ENCODE measurements at regions not wholly inside any gene's neighbourhood (a gene's known extent, or its start where the extent isn't known, plus 50 kb on each side); places are given as distances from the start of the nearest gene placed in this dataset.

DNA sequence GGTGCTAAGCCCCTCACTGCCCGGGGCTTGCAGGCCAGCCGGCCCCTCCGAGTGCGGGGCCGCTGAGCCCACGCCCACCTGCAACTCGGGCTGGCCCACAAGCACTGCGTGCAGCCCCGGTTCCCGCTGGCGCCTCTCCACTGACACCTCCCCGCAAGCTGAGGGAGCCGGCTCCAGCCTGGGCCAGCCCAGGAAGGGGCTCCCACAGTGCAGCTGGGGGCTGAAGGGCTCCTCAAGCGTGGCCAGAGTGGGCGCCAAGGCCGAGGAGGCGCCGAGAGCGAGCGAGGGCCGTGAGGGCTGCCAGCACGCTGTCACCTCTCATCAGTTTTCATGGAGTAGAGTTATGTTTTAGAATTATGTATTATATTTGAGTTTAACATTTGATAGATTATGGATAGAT, 176.5 kb upstream of the FAM78B start:
- Histone ChIP-seq H3K9me3 (ENCODE audit: low read depth, low read length) (peaks cover 4% of the 10 kb centered on the region), H3K27me3 (ENCODE audit: insufficient read depth, low read length) (no peaks in the 10 kb centered on the region), H3K4me1 (ENCODE audit: insufficient read depth, low read length) (no peaks in the 10 kb centered on the region), H3K4me3 (ENCODE audit: low read length) (no peak overlapping the region)

DNA sequence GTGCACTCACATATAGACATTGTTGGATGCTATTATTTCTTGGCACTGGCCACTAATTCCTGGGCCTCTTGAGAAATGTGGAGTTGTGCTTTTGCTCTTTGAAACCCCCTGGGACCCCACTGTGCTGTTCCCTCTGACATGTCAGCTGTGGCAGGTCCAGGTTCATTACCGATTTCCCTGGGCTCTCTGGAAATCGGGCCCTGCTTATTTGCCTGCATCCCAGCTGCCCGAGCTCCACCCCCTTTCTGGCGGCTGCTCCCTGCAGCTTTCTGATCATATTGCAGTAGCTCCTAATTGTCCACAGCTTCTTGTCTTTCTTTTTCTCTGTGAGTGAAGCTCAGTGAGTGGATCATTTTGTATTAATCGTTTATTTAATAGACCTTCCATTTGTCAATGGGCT, 183.7 kb upstream of the FAM78B start:
- Histone ChIP-seq H3K9me3 (ENCODE audit: low read depth, low read length) (peaks cover 4% of the 10 kb centered on the region), H3K27me3 (ENCODE audit: insufficient read depth, low read length) (no peaks in the 10 kb centered on the region), H3K4me3 (ENCODE audit: low read length) (no peak overlapping the region), H3K4me1 (ENCODE audit: insufficient read depth, low read length) (no peaks in the 10 kb centered on the region)

DNA sequence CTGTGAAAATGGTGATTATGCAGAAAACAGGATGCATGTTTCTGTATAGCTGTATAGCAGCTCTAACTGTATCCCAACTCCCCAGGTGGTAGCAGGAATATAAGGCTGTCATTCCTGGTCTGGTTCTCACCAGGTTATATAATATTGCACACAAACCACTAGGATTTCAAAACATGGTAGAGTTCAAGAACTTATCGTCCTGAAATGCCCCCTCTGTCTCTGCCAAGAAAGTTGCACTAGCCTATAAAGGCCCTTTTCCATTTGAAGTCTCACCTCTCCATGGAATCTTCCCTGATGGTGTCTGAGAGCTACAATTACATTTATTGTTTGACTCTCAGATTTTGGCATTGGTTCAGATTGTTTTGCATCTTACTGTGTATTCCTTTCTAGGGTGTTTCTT, 184.9 kb upstream of the FAM78B start:
- H3K4me1 ChIP-seq (ENCODE audit: insufficient read depth, low read length): no peaks in the 10 kb centered on the region
- H3K27me3 ChIP-seq (ENCODE audit: insufficient read depth, low read length): no peaks in the 10 kb centered on the region
- peaks cover 4% of the 10 kb centered on the region for H3K9me3 ChIP-seq (ENCODE audit: low read depth, low read length)
- H3K4me3 ChIP-seq (ENCODE audit: low read length): no peak overlapping the region

DNA sequence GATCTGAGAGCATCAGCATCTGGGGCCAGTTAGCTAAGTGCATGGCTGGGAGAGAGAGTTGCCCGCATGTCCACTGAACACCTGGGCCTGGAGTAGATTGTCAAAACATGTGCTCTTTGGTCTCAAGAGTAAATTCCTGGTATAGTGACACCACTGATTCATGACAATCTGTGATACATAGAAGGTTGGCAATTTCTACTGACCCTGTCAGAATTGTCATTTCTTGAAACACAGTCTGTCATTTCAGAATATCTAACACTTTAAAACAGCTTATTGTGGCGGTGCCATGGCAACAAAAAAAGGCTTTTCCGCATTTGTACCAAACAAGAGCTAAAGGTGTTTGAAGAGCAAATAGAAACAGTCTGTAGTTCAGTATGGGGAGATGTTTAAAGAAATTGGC, 186.4 kb upstream of the FAM78B start:
- no peaks in the 10 kb centered on the region for H3K9me3 ChIP-seq (ENCODE audit: low read depth, low read length)
- H3K4me3 ChIP-seq (ENCODE audit: low read length): no peak overlapping the region
- H3K4me1 ChIP-seq (ENCODE audit: insufficient read depth, low read length): no peaks in the 10 kb centered on the region

DNA sequence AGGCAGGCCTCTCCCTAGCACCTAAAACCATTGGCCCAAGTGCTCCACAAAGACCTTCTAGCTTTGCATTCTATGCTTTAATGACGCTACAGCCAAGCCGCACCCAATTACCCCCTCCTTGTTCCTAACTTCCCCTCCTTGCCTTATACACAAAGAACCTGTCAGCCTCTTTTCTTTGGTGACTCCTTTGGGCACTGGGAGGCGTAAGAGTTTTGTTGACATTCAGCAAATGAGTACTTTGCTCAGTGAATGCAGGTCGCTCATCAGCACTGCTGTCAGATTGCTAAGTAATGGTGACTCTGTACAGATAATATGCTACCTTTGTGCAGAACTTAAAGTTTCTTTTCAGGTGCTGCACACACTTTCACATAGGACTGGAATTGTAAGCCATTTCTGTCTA, 187.6 kb upstream of the FAM78B start:
- H3K4me3 ChIP-seq (ENCODE audit: low read length): no peak overlapping the region
- no peaks in the 10 kb centered on the region for H3K9me3 ChIP-seq (ENCODE audit: low read depth, low read length)
- no peaks in the 10 kb centered on the region for H3K4me1 ChIP-seq (ENCODE audit: insufficient read depth, low read length)
- H3K27me3 ChIP-seq (ENCODE audit: insufficient read depth, low read length): no peaks in the 10 kb centered on the region

More for the DNA sequence above, 186.4 kb upstream of the FAM78B start:
- no peaks in the 10 kb centered on the region for H3K27me3 ChIP-seq (ENCODE audit: insufficient read depth, low read length)

DNA sequence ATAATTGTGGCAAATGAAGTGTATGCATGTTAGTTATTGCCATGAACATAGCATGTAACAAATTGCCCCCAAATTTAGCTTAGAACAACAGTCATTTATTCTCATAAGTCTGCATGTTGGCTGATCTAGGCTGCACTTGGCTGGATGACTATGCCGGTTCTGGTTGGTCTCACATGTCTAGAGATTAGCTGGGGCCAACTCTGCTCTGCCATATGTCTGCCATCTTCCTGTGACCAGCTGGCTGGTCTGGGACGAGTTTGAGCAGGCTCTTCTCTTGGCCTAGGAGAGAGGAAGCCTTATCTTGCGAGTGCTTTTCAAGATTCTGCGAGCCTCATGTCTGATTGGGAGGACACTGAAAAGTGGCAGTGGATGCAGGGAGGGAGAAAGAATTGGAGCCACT, 198.3 kb upstream of the FAM78B start:
- no peaks in the 10 kb centered on the region for H3K9me3 ChIP-seq (ENCODE audit: low read depth, low read length)
- H3K4me3 ChIP-seq (ENCODE audit: low read length): no peak overlapping the region
- H3K27me3 ChIP-seq (ENCODE audit: insufficient read depth, low read length): no peaks in the 10 kb centered on the region
- no peaks in the 10 kb centered on the region for H3K4me1 ChIP-seq (ENCODE audit: insufficient read depth, low read length)

DNA sequence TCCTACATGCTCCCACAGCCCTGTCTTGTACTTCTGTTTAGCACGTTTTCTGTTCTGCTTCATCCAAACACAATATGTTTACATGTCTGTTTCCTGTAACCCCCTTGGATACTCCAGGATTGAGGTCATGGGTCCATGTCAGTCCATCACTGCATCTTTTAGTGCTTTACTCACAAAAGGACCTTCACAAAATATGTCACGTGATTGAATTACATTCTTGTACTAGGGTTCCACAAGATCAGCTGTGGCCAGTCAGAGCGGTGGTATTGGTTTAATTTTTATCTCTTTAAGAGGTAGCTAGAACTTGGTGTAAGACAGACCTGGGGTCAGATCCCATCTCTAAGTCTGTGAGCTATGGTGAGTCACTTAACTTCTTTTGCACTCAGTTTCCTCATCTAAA, 201.2 kb upstream of the FAM78B start:
- Histone ChIP-seq H3K27me3 (ENCODE audit: insufficient read depth, low read length) (no peaks in the 10 kb centered on the region), H3K9me3 (ENCODE audit: low read depth, low read length) (no peaks in the 10 kb centered on the region), H3K4me1 (ENCODE audit: insufficient read depth, low read length) (no peaks in the 10 kb centered on the region)

DNA sequence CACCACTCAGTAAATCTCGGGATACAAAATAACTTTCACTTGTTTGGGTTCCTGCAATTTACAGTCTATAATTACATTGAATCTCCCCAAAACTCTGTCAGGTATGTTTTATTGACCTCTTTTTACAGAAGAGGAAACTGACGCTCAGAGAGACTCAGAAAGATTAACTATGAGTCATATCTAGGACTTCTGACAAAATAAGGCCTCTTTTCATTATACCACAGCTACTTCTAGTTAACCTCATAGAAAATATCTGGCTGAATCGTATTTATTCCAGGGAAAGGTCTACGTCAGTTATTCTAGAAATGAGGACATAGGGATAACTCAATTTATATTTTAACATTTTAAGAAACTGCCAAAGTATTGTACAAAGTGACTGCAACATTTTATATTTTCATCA, 211.1 kb upstream of the FAM78B start:
- H3K4me3 ChIP-seq (ENCODE audit: low read length): no peak overlapping the region

More for the DNA sequence above, 201.2 kb upstream of the FAM78B start:
- H3K4me3 ChIP-seq (ENCODE audit: low read length): no peak overlapping the region

DNA sequence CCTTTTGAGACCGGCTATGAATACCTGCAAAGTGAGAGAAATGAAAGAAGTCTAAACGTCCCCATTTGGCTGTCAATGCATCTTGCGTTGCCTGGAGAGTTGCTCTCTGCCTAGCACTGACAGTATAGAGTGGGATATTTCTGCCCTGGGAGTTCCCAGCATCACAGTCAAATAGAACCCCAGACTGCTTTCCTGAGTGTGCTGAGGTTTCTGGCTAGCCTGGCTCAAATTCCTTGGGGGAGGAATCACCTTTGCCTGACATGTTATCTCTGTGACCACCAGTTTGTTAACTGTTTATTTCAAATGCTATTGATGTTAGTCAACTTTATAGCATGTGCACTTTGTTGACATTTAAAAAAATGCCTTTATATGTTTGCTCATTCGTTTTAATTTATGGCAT, 212.0 kb upstream of the FAM78B start:
- Histone ChIP-seq H3K9me3 (ENCODE audit: low read depth, low read length) (no peaks in the 10 kb centered on the region), H3K4me3 (ENCODE audit: low read length) (no peak overlapping the region), H3K27me3 (ENCODE audit: insufficient read depth, low read length) (no peaks in the 10 kb centered on the region), H3K4me1 (ENCODE audit: insufficient read depth, low read length) (no peaks in the 10 kb centered on the region)

More for the DNA sequence above, 211.1 kb upstream of the FAM78B start:
- Histone ChIP-seq H3K4me1 (ENCODE audit: insufficient read depth, low read length) (no peaks in the 10 kb centered on the region), H3K27me3 (ENCODE audit: insufficient read depth, low read length) (no peaks in the 10 kb centered on the region), H3K9me3 (ENCODE audit: low read depth, low read length) (no peaks in the 10 kb centered on the region)

DNA sequence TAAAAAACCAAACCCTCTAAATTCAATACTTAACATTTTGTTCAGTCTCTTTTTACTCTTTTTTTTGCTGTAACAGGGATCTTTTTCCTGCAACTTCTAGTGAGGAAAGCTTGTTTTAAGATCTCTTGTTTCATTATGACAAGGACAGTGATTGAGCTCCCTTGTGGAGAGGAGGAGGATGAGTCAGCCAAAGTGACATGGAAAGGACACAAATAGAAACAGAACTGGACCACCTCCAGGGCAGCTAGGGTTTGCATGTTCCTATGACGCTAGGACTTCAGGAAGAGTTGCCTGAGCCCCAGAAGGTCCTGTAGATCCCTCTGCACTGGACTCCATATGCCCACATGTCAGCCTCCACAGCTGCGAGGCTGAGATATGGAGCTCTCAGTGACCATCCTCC, 212.6 kb upstream of the FAM78B start:
- no peaks in the 10 kb centered on the region for H3K9me3 ChIP-seq (ENCODE audit: low read depth, low read length)
- H3K4me1 ChIP-seq (ENCODE audit: insufficient read depth, low read length): no peaks in the 10 kb centered on the region
- H3K27me3 ChIP-seq (ENCODE audit: insufficient read depth, low read length): no peaks in the 10 kb centered on the region
- H3K4me3 ChIP-seq (ENCODE audit: low read length): no peak overlapping the region

DNA sequence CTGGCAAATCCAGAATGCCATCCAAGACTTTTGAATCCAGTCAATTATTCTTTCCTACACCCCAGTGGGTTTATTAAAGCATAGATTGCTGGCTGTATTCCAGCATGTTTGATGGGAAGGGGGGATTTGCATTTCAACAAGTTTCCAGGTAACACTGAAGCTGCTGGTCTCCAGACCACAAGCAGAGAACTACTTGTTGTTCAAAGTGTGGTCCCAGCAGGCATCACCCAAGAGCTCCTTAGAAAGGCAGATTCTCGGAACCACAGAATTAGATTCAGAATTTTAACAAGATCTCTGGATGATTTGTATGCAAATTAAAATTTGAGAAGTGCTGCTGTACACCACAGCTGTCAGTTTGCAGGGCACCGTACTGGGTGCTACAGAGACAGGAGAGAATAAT, 216.3 kb upstream of the FAM78B start:
- Histone ChIP-seq H3K27me3 (ENCODE audit: insufficient read depth, low read length) (no peaks in the 10 kb centered on the region), H3K4me3 (ENCODE audit: low read length) (no peak overlapping the region), H3K9me3 (ENCODE audit: low read depth, low read length) (no peaks in the 10 kb centered on the region), H3K4me1 (ENCODE audit: insufficient read depth, low read length) (no peaks in the 10 kb centered on the region)

DNA sequence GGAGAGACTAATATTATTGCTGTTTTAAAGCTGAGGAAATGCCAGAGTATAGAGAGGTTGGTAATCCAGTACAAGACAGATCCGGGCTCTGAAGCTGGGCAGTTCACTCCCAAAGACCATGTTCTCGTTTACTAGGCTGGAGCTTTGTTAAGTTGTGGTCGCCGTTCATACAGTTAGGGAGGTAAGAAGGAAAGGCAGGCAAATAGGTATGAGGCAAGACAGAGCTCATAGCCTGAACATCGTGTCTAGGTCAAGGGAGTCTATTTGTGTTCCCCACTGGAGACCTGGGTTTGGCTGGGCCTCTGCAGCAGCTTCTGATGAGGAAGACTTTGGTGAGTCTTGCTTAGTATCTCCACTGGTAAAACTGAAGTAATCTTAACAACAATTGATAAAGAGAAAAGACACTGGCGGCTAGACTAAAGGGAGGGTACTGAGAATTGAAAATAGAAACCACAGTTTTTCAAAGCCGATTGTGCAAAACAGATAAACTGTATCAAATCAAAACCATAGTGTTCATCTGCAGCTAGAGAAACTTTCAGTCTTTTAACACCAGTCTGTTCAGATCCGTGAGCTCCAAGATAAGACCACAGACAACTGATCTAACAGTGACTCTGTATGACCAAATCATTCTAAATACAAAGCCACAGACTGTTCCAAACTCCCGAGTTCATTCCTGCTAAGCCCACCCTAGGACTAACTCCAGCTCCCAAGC, 217.0 kb upstream of the FAM78B start:
- Histone ChIP-seq H3K9me3 (ENCODE audit: low read depth, low read length) (no peaks in the 10 kb centered on the region), H3K4me1 (ENCODE audit: insufficient read depth, low read length) (no peaks in the 10 kb centered on the region), H3K4me3 (ENCODE audit: low read length) (no peak overlapping the region), H3K27me3 (ENCODE audit: insufficient read depth, low read length) (no peaks in the 10 kb centered on the region)

DNA sequence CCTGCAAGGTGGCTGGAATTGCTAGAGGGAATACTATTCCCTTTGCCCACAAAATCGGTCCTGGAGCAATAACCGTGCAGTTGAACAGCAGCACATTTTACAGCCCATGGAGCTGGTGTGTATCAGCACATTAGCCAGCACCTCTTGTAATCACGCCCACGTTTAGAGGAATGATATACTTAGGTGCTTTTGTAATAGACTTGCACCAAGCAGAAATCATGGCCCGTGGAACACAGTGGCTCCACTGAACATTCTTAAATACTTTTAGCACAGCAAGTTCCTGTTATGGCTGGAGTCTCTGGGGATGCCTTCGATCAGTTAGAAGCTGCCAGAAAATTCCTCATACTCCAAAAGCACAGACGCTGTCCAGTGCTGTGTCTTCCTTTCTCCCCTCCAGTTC, 218.1 kb upstream of the FAM78B start:
- Histone ChIP-seq H3K27me3 (ENCODE audit: insufficient read depth, low read length) (no peaks in the 10 kb centered on the region), H3K4me3 (ENCODE audit: low read length) (no peak overlapping the region), H3K4me1 (ENCODE audit: insufficient read depth, low read length) (no peaks in the 10 kb centered on the region), H3K9me3 (ENCODE audit: low read depth, low read length) (no peaks in the 10 kb centered on the region)

DNA sequence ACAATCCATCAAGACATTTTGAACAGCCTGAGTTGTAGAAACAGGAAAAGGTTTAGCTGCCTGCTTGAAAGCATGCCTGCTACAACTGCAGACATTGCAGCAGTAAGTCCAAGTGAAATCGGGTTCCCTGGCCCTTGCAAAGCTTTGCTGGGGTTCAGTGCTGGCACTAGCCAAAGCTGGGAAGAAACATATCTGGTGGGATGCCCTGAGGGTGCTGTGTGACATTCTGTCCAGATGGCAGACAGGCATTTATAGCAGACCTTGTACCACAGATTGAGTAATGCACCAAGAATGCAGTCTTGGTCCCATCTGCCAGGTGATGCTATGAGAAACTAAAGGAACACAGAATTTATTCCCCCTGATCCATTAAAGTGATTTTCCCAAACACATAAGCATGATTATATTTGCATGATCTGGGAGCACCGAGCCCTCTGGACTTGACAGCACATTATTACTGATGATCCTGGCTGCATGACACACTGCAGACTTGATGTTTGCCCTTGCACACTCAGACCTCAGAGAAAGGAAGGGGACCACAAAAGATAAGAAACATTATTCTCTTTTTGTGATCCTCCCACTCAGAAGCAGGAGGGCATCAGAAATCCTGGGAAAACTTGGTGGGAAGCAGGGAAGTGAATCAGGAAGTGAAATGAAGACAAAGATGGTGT, 223.7 kb upstream of the FAM78B start:
- Histone ChIP-seq H3K4me3 (ENCODE audit: low read length) (no peak overlapping the region), H3K9me3 (ENCODE audit: low read depth, low read length) (no peaks in the 10 kb centered on the region), H3K4me1 (ENCODE audit: insufficient read depth, low read length) (no peaks in the 10 kb centered on the region), H3K27me3 (ENCODE audit: insufficient read depth, low read length) (no peaks in the 10 kb centered on the region)

DNA sequence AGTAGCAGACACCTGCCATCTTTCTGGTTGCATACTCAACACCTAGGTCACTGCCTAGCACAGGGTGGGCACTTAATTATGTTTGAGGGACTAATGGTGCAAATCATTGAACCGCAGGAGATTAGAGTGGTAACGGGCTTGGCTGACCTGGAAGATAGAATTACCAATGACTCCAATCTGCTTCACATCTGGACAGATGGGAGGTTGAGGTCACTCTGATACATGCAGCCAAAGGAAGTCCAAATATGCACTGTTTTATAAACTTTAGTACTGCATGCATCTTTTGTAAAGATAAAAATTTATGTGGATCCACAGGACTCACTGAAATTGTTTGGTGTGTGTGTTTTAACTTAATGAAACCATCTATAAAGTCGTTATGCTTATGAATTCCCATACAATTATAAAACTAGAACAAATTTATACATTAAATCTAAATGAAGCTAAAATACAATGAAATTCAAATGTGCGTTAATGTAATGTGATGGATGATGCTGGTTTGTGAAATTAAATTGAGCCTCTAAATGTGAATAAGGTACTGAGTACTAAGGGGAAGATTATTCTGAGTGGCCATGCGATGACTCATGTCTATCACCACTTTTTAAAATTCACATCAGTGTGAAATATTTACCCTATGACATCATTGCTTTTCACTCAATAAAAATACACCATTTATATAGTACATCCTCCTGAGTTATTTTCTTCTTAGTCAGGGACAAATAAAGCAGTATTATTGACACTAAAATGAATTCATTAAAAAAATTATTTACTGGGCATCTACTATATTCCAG, 224.7 kb upstream of the FAM78B start:
- Histone ChIP-seq H3K27me3 (ENCODE audit: insufficient read depth, low read length) (no peaks in the 10 kb centered on the region), H3K4me1 (ENCODE audit: insufficient read depth, low read length) (no peaks in the 10 kb centered on the region), H3K9me3 (ENCODE audit: low read depth, low read length) (no peaks in the 10 kb centered on the region), H3K4me3 (ENCODE audit: low read length) (no peak overlapping the region)
